Endothelial cell of umbilical vein (primary cell): ENCODE measurements at regions not wholly inside any gene's neighbourhood (a gene's known extent, or its start where the extent isn't known, plus 50 kb on each side); places are given as distances from the start of the nearest gene placed in this dataset.

Experiments used
- CTCF ChIP-seq, 2 donors: IDR thresholded peaks; 1 replicate in 1 of 2; 2 replicates in 1 of 2; pipeline ENCODE4 v1.5.1; 2011; ENCODE audit warnings: low read length in 2 of 2, mild to moderate bottlenecking in 2 of 2, moderate library complexity in 2 of 2, control low read depth in 1 of 2, inconsistent platforms in 1 of 2, low read depth in 1 of 2; ENCODE audit not compliant: insufficient read depth in 1 of 2; ENCODE audit errors: extremely low read depth in 1 of 2
- MAX ChIP-seq: IDR thresholded peaks from 2 replicates; pipeline ENCODE4 v1.6.1; 2011; ENCODE audit not compliant: insufficient read depth, insufficient read length
- MYC ChIP-seq: IDR thresholded peaks from one replicate; pipeline ENCODE4 v1.6.1; 2011; ENCODE audit warnings: mild to moderate bottlenecking, low read depth, low read length
- POLR2AphosphoS5 ChIP-seq: IDR thresholded peaks from 2 replicates; pipeline ENCODE4 v1.6.1; 2012; ENCODE audit warnings: low read depth, mild to moderate bottlenecking, control low read depth, low read length, moderate library complexity; ENCODE audit not compliant: insufficient read depth

- TF ChIP-seq CTCF (IDR thresholded peaks at IDR 0.05; ENCODE audit: extremely low read depth in 1 of 2, insufficient read depth in 1 of 2, low read depth in 1 of 2, low read length in 2 of 2): no peak
- no peak for TF ChIP-seq MYC
- no peak for TF ChIP-seq MAX
- no peak for TF ChIP-seq POLR2AphosphoS5
These were observed 228.7 kb downstream of the TUSC1 start for GRCh38 chr9:25449503-25449902.
